ENCODE measurements at regions not wholly inside any gene's neighbourhood (a gene's known extent, or its start where the extent isn't known, plus 50 kb on each side); places are given as distances from the start of the nearest gene placed in this dataset.

- TF ChIP-seq CTCF (IDR thresholded peaks at IDR 0.05): no peak
Observed at GRCh38 chr9:24132244-24132643, 306.2 kb upstream of the ELAVL2 start.

- TF ChIP-seq CTCF (IDR thresholded peaks at IDR 0.05): no peak
Observed at GRCh38 chr9:24127519-24127918, 301.5 kb upstream of the ELAVL2 start.

- TF ChIP-seq CTCF (IDR thresholded peaks at IDR 0.05): no peak
Observed at GRCh38 chr9:24118190-24118589, 292.1 kb upstream of the ELAVL2 start.

GRCh38 chr9:24096756-24097155 lies 270.7 kb upstream of the ELAVL2 start:
- no peak for TF ChIP-seq CTCF (IDR thresholded peaks at IDR 0.05)

DNA sequence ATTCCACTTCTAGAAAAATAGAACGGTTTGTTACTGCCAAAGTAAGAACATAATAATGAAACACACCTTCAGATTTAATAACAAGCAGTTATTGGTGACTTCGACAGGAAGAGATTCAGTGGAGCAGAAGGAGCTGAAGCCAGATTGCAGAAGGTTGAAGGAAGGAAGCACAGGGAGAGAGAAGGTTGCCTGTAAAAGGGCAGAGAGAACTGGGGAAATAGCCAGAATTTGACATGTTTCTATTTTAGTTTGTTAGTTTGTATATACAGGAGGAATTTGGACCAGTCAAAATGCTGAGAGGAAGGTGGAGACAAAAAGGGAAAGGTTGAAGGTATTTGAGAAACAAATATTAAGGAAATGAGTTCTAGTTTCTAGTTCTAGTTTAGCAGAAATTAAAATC lies 269.2 kb upstream of the ELAVL2 start:
- TF ChIP-seq CTCF (IDR thresholded peaks at IDR 0.05): no peak

- no peak; the same call in 1 of the 2 replicates for TF ChIP-seq CTCF (IDR thresholded peaks at IDR 0.05)
Observed at GRCh38 chr9:24090566-24090965, 264.5 kb upstream of the ELAVL2 start.

DNA sequence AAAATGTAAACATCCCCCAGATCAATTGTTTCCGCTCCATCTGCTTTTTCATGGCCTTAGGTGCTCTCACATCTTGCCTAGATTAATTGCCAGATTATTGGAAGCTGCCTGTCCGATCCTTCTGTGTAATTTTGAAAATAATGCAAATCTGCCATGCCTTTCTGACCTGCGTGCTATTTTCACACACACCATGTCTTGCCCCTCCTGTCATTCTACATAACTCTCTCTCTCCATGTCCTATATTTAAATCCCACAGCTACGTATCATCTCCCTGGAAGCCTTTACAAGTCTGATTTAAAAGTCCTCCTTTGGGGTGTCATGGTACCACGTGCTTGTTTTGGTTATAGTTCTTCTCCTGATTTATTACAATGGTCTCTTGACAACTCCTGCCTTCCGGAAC lies 247.6 kb upstream of the ELAVL2 start:
- no peak for TF ChIP-seq CTCF (IDR thresholded peaks at IDR 0.05)

DNA sequence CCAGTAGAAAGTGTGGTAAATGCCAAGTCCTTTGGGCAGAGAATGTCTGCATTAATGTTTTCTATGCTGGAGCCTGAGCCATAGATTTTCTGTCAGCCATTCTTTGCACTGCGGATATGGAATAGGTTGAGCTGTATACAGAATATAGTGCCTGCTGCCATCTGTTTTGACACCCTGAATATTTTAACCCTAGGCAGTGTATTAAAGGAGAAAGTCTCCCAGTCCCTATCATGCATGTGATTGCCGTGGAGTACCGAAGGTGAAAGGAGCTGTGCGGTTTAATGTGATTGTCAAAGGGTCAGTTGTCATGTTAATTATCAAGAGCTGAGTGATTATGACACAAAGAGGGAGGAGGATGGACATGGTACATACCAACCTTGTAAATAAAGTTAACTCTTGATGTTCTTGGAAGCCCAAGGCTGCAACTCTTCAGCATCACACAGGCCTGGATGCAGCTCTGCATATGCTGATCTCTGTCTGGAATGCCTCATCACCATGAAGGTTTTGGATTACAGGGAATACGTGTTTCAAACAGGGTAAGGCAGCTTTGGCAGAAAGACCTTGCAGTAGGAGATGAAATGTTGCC lies 247.1 kb upstream of the ELAVL2 start:
- no peak for TF ChIP-seq CTCF (IDR thresholded peaks at IDR 0.05)
